ENCODE measurements at regions not wholly inside any gene's neighbourhood (a gene's known extent, or its start where the extent isn't known, plus 50 kb on each side); places are given as distances from the start of the nearest gene placed in this dataset.

DNA sequence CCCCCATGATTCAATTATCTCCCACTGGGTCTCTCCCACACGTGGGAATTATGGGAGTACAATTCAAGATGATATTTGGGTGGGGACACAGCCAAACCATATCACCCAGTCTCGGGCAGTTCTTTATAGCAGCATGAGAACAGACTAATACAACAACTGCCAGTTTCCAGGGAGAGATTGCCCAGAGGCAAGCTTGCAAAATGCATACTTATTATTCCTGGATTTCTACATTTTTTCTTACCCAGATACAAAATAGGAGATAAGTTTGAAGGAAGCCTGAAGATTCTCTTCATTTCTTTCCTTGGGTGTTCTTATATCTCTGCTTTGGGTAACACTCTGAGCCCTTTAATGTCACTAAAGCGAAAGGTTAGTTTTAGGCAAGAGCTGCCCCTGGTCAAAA is 691.2 kb downstream of the TAF11L14 start:
- Histone ChIP-seq H2BK15ac (ENCODE audit: low read depth, low read length) (no peak overlapping the region), H2AFZ (ENCODE audit: low read length) (no peak overlapping the region), H3K4me2 (ENCODE audit: insufficient read depth, insufficient read length, low read length) (no peak overlapping the region), H3K56ac (ENCODE audit: insufficient read length, low read depth, low read length) (no peak overlapping the region), H3T11ph (ENCODE audit: low read length) (no peak overlapping the region), H3K79me1 (ENCODE audit: insufficient read depth, low read depth, low read length, poor library complexity, severe bottlenecking) (no peaks in the 10 kb centered on the region), H4K5ac (ENCODE audit: insufficient read length, low read depth, low read length) (no peak overlapping the region), H2BK20ac (ENCODE audit: low read depth, low read length, poor library complexity, severe bottlenecking) (no peak overlapping the region), H3K23me2 (ENCODE audit: insufficient read length, low read depth, low read length, poor library complexity, severe bottlenecking) (no peaks in the 10 kb centered on the region), H2BK12ac (ENCODE audit: insufficient read length, low read depth, low read length) (no peak overlapping the region), H3K9me3 (ENCODE audit: control insufficient read depth, low read depth, low read length) (no peaks in the 10 kb centered on the region), H4K20me1 (ENCODE audit: control insufficient read depth, insufficient read depth, insufficient read length) (no peaks in the 10 kb centered on the region), H2AK5ac (ENCODE audit: insufficient read length, low read length) (no peak overlapping the region), H2BK5ac (ENCODE audit: insufficient read length, low read length) (no peak overlapping the region), H3K9ac (ENCODE audit: extremely low read depth, insufficient read length, low read length) (no peak overlapping the region), H3K18ac (ENCODE audit: insufficient read length, low read depth, low read length) (no peak overlapping the region), H3K14ac (ENCODE audit: insufficient read depth, low read length) (no peak overlapping the region), H4K8ac (replicated peaks; ENCODE audit: insufficient read length, low read depth, low read length) (no peak overlapping the region), H3K4me1 (ENCODE audit: insufficient read depth, low read length) (no peaks in the 10 kb centered on the region), H3K27ac (ENCODE audit: insufficient read length, low read depth, low read length) (no peak overlapping the region), H3K79me2 (ENCODE audit: insufficient read depth, low read length) (no peaks in the 10 kb centered on the region), H3K4ac (ENCODE audit: low read depth, low read length) (no peak overlapping the region), H3K23ac (ENCODE audit: insufficient read length, low read depth, low read length) (no peak overlapping the region), H4K91ac (ENCODE audit: insufficient read length, low read depth, low read length) (no peak overlapping the region), H2BK120ac (ENCODE audit: low read depth, low read length, poor library complexity, severe bottlenecking) (no peak overlapping the region), H3K27me3 (ENCODE audit: insufficient read depth, low read length) (no peaks in the 10 kb centered on the region)
- Mint-ChIP-seq H3K27me3 (ENCODE audit: low read depth) (no peaks in the 10 kb centered on the region), H3K4me3 (no peak overlapping the region), H3K4me1 (peaks cover 0 to 5% of the 10 kb centered on the region in 2 experiments; a peak in 2 of 4 replicates), H3K9me3 (peaks cover 2 to 3% of the 10 kb centered on the region in 2 experiments; a peak in 2 of 5 replicates), H3K36me3 (ENCODE audit: insufficient read depth in 1 of 3, low read depth in 3 of 3) (no peaks in the 10 kb centered on the region), H3K27ac (no peak overlapping the region)
- no peak for DNase-seq
- no CpG with 5 or more reads among the region's 3 CpGs for WGBS (ENCODE audit: extremely low coverage, insufficient read length, low lambda C conversion rate)
- no peak for TF ChIP-seq CTCF (conservative IDR thresholded peaks at IDR 0.05)

Data from H9 (cell line).